Stimulated activated CD4-positive, alpha-beta T cell treated with anti-CD3 and anti-CD28 coated beads, Interleukin-2, amount 100 ng/mL, for 4 hours (primary cell): ENCODE measurements at regions not wholly inside any gene's neighbourhood (a gene's known extent, or its start where the extent isn't known, plus 50 kb on each side); places are given as distances from the start of the nearest gene placed in this dataset.

ENCODE experiments used
- DNase-seq: peaks from one replicate; pipeline ENCODE4 v3.0.0-alpha.2; 2020; ENCODE audit warnings: low read depth

- no peak for DNase-seq
Observed at GRCh38 chr4:74642006-74642405, 152.3 kb downstream of the BTC start.

- DNase-seq: no peak
Observed at GRCh38 chr4:74649193-74649592, 145.1 kb downstream of the BTC start.

- no peak for DNase-seq
Observed at GRCh38 chr4:74651198-74651597, 143.1 kb downstream of the BTC start.

GRCh38 chr4:74653331-74654229 is 140.7 kb downstream of the BTC start:
- DNase-seq: no peak

- DNase-seq: no peak
Observed at GRCh38 chr4:74654230-74654681, 140.1 kb downstream of the BTC start.

GRCh38 chr4:74656596-74656995 is 137.7 kb downstream of the BTC start:
- no peak for DNase-seq

- no peak for DNase-seq
Observed at GRCh38 chr4:74658116-74658515, 136.2 kb downstream of the BTC start.

GRCh38 chr4:74659576-74660411 is 134.5 kb downstream of the BTC start:
- no peak for DNase-seq

- no peak for DNase-seq
Observed at GRCh38 chr4:74660866-74661265, 133.5 kb downstream of the BTC start.

GRCh38 chr4:74661427-74662201 is 132.7 kb downstream of the BTC start:
- DNase-seq: no peak

- no peak for DNase-seq
Observed at GRCh38 chr4:74663631-74664030, 130.7 kb downstream of the BTC start.

- no peak for DNase-seq
Observed at GRCh38 chr4:74665346-74665745, 129.0 kb downstream of the BTC start.

- no peak for DNase-seq
Observed at GRCh38 chr4:74665876-74666275, 128.4 kb downstream of the BTC start.

GRCh38 chr4:74667438-74667837 is 126.9 kb downstream of the BTC start:
- DNase-seq: no peak

- DNase-seq: no peak
Observed at GRCh38 chr4:74667944-74668343, 126.4 kb downstream of the BTC start.

GRCh38 chr4:74669702-74670101 is 124.6 kb downstream of the BTC start:
- DNase-seq: no peak

GRCh38 chr4:74670583-74670982 is 123.7 kb downstream of the BTC start:
- DNase-seq: no peak

- peak; percentile 21 for DNase-seq
Observed at GRCh38 chr4:74671080-74671698, 123.1 kb downstream of the BTC start.

- no peak for DNase-seq
Observed at GRCh38 chr4:74674750-74675149, 119.6 kb downstream of the BTC start.

GRCh38 chr4:74675673-74676279 is 118.5 kb downstream of the BTC start:
- no peak for DNase-seq
